22Rv1 (cell line): ENCODE measurements at regions not wholly inside any gene's neighbourhood (a gene's known extent, or its start where the extent isn't known, plus 50 kb on each side); places are given as distances from the start of the nearest gene placed in this dataset.
"Not testable (repeated sequence)": the region's sequence is repeated elsewhere in the genome, so short reads cannot be mapped to it uniquely, and the experiment has no call there.

ENCODE experiments used
- ZFX ChIP-seq: fragments of 450-650 bp; IDR thresholded peaks from 2 replicates; pipeline ENCODE4 v1.6.1; 2017; ENCODE audit warnings: antibody characterized with exemption, borderline replicate concordance
- TF ChIP-seq, protein P1 (sequence below): fragments of 450-650 bp; IDR thresholded peaks from 2 replicates; pipeline ENCODE4 v1.5.1; 2017; ENCODE audit warnings: mild to moderate bottlenecking

DNA sequence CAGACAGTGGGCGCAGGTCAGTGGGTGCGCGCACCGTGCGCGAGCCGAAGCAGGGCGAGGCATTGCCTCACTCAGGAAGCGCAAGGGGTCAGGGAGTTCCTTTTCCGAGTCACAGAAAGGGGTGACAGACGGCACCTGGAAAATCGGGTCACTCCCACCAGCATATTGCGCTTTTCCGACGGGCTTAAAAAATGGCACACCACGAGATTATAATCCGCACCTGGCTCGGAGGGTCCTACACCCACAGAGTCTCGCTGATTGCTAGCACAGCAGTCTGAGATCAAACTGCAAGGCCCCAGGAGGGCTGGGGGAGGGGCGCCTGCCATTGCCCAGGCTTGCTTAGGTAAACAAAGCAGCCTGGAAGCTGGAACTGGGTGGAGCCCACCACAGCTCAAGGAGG lies 372.2 kb downstream of the NKX6-1 start:
- TF ChIP-seq, protein P1, sequence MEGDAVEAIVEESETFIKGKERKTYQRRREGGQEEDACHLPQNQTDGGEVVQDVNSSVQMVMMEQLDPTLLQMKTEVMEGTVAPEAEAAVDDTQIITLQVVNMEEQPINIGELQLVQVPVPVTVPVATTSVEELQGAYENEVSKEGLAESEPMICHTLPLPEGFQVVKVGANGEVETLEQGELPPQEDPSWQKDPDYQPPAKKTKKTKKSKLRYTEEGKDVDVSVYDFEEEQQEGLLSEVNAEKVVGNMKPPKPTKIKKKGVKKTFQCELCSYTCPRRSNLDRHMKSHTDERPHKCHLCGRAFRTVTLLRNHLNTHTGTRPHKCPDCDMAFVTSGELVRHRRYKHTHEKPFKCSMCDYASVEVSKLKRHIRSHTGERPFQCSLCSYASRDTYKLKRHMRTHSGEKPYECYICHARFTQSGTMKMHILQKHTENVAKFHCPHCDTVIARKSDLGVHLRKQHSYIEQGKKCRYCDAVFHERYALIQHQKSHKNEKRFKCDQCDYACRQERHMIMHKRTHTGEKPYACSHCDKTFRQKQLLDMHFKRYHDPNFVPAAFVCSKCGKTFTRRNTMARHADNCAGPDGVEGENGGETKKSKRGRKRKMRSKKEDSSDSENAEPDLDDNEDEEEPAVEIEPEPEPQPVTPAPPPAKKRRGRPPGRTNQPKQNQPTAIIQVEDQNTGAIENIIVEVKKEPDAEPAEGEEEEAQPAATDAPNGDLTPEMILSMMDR: not testable (repeated sequence)
- not testable (repeated sequence) for TF ChIP-seq ZFX
